Vagina (tissue), 2 donors: ENCODE measurements at regions not wholly inside any gene's neighbourhood (a gene's known extent, or its start where the extent isn't known, plus 50 kb on each side); places are given as distances from the start of the nearest gene placed in this dataset.

ENCODE experiments used
- DNase-seq, 2 donors: peaks; one replicate each; pipeline ENCODE4 v3.0.0-alpha.2; 2017; ENCODE audit errors: extremely low spot score in 2 of 2
- H3K27ac ChIP-seq: fragments of 200-600 bp; sonication (generic); one replicate; pipeline ENCODE4 v1.5.1; 2019
- H3K27me3 ChIP-seq: fragments of 200-600 bp; sonication (generic); one replicate; pipeline ENCODE4 v1.5.1; 2019
- H3K36me3 ChIP-seq, 2 donors: fragments of 200-600 bp; sonication (generic); one replicate each; pipeline ENCODE4 v1.5.1; 2017 to 2019
- H3K4me1 ChIP-seq: fragments of 200-600 bp; sonication (generic); one replicate; pipeline ENCODE4 v1.5.1; 2019
- H3K4me3 ChIP-seq, 2 donors: fragments of 200-600 bp; sonication (generic); 1 replicate in 1 of 2; 2 replicates in 1 of 2; pipeline ENCODE4 v1.5.1; 2016 to 2019
- H3K9me3 ChIP-seq: fragments of 200-600 bp; sonication (generic); one replicate; pipeline ENCODE4 v1.5.1; 2019
- POLR2A ChIP-seq, 2 donors: fragments of 450-650 bp; IDR thresholded peaks; one replicate each; pipeline ENCODE4 v1.6.1; 2017; ENCODE audit warnings: antibody characterized with exemption in 2 of 2, mild to moderate bottlenecking in 2 of 2, moderate library complexity in 2 of 2
- POLR2AphosphoS5 ChIP-seq, 2 donors: sonication (generic); formaldehyde crosslinking; IDR thresholded peaks; one replicate each; pipeline ENCODE4 v1.9.0; 2017; ENCODE audit warnings: antibody characterized with exemption in 2 of 2, mild to moderate bottlenecking in 2 of 2, low read depth in 1 of 2; ENCODE audit not compliant: insufficient read depth in 1 of 2
- intact Hi-C: fragments of 100-400 bp; cut with DNase I; formaldehyde crosslinking; loops from one replicate; pipeline ENCODE4 v1.15.1; 2023
- TF ChIP-seq, protein P1 (sequence below), 3 experiments: fragments of 450-650 bp in 2 of 3; fragments of 200-600 bp in 1 of 3; sonication (generic) in 1 of 3; IDR thresholded peaks; one replicate each; pipeline ENCODE4 v1.5.1; 2017 to 2019; ENCODE audit warnings: antibody characterized with exemption in 3 of 3, mild to moderate bottlenecking in 2 of 3, moderate library complexity in 2 of 3

DNA sequence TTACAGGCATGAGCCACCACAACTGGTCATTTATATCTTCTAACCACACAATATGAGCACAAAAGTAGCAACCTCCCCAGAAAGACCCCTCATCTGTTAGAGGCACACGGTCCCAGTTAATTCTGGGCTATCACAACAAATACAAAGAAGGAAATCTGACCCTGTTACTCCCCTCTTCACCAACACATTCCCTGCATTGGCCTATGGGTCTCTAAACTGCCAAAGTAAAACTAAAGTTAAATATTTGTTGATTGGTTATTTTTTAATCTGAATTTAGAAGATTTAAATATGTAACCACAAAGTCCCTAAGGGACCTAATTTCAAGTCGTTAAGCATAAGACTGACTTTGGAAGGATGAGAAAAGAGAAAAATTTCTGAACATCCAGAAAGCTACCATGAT, 496.7 kb upstream of the NMUR2 start:
- H3K4me3 ChIP-seq = no peak overlapping the region
- TF ChIP-seq POLR2A (IDR thresholded peaks at IDR 0.05) (no peak), POLR2AphosphoS5 (IDR thresholded peaks at IDR 0.05; ENCODE audit: insufficient read depth in 1 of 2, low read depth in 1 of 2) (no peak)
- TF ChIP-seq, protein P1, sequence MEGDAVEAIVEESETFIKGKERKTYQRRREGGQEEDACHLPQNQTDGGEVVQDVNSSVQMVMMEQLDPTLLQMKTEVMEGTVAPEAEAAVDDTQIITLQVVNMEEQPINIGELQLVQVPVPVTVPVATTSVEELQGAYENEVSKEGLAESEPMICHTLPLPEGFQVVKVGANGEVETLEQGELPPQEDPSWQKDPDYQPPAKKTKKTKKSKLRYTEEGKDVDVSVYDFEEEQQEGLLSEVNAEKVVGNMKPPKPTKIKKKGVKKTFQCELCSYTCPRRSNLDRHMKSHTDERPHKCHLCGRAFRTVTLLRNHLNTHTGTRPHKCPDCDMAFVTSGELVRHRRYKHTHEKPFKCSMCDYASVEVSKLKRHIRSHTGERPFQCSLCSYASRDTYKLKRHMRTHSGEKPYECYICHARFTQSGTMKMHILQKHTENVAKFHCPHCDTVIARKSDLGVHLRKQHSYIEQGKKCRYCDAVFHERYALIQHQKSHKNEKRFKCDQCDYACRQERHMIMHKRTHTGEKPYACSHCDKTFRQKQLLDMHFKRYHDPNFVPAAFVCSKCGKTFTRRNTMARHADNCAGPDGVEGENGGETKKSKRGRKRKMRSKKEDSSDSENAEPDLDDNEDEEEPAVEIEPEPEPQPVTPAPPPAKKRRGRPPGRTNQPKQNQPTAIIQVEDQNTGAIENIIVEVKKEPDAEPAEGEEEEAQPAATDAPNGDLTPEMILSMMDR (IDR thresholded peaks at IDR 0.05) = no peak
- no peak overlapping the region for H3K27ac ChIP-seq
- no peaks in the 10 kb centered on the region for H3K4me1 ChIP-seq
- intact Hi-C loops = no loop called here
- no peak for DNase-seq
- H3K27me3 ChIP-seq = no peaks in the 10 kb centered on the region
- no peaks in the 10 kb centered on the region for H3K36me3 ChIP-seq
- no peaks in the 10 kb centered on the region for H3K9me3 ChIP-seq

DNA sequence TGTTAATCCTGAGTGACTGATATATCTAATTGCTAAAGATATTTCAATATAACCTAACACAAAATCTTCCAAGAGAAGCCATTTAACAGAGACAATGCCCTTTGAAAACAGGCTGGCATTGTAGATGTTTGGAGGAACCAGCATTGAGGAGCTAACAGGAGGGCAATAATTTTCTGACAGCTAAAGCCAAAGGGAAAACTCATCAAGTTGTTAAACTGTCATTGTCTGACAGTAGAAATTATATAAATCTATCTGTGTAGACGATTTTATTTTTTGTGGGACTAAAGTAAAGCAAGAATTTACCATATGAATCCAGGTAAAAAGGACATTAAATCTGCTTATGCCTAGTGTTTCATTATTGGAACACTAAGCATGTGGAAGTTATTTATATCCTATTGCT, 500.2 kb upstream of the NMUR2 start:
- no peak for DNase-seq
- TF ChIP-seq POLR2A (IDR thresholded peaks at IDR 0.05) (no peak), POLR2AphosphoS5 (IDR thresholded peaks at IDR 0.05; ENCODE audit: insufficient read depth in 1 of 2, low read depth in 1 of 2) (no peak)
- TF ChIP-seq, protein P1 (IDR thresholded peaks at IDR 0.05) = no peak
- Histone ChIP-seq H3K4me1 (no peaks in the 10 kb centered on the region), H3K27ac (no peak overlapping the region), H3K36me3 (no peaks in the 10 kb centered on the region), H3K27me3 (no peaks in the 10 kb centered on the region), H3K9me3 (no peaks in the 10 kb centered on the region), H3K4me3 (no peak overlapping the region)
- intact Hi-C loops = no loop called here

DNA sequence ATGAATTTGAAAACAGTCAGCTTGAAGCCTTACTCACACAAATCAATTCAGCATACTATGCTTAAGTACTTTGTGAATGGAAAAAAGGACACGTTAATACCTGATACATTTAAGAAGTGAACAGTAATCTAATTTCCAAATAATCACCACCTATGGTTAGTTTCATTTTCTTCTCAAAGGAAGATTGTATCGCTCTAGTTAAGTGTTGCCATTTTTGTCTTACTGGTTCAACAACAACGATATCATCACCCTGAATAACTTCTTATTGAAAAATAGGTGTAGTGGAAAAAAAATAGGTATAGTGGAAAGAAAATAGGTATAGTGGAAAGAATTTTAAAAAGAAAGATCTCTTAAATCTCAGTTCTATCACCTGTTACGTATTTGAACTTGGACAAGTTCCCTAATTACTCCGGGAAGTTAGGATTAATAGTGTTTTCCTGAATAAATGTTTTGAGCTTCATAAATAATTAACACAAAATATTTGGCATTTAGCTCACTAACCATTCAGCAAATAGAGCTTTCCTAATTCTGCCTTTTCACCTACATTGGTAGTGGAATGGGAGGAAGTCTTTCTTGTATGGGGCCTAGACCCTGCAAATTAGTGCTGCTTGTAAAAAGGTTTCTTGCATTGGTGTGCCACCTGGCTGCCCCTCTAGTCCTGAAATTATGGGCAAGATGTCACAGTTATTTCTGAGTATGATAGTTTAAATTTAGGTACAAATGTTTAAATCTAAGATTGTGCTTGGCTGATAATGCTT, 502.6 kb upstream of the NMUR2 start:
- Histone ChIP-seq H3K27ac (no peak overlapping the region), H3K36me3 (no peaks in the 10 kb centered on the region), H3K4me1 (no peaks in the 10 kb centered on the region), H3K27me3 (no peaks in the 10 kb centered on the region), H3K9me3 (no peaks in the 10 kb centered on the region), H3K4me3 (no peak overlapping the region)
- no peak for TF ChIP-seq POLR2AphosphoS5 (IDR thresholded peaks at IDR 0.05; ENCODE audit: insufficient read depth in 1 of 2, low read depth in 1 of 2)
- no peak for DNase-seq
- intact Hi-C loops = no loop called here

DNA sequence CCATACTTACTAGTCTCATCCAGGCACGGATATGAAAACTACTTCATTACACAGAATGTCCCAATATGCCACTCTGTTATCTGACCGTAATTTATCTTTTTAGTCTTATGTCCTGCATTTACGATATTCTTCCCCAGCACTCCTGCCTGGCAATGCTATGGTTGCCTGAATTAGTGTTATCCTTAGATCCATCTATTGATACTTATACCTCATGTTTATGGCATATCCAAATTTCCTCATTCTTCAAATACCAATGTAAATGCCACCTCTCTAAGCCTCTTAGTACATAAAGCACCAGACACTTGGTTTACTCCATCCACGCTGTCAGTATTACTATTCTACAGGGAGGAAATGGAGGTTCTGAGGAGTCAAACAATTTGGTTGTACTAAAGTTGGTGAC, 507.8 kb upstream of the NMUR2 start:
- H3K4me3 ChIP-seq = no peak overlapping the region
- no peaks in the 10 kb centered on the region for H3K4me1 ChIP-seq
- H3K9me3 ChIP-seq = no peaks in the 10 kb centered on the region
- H3K27me3 ChIP-seq = no peaks in the 10 kb centered on the region
- TF ChIP-seq POLR2A (IDR thresholded peaks at IDR 0.05) (no peak), POLR2AphosphoS5 (IDR thresholded peaks at IDR 0.05; ENCODE audit: insufficient read depth in 1 of 2, low read depth in 1 of 2) (no peak)
- TF ChIP-seq, protein P1 (IDR thresholded peaks at IDR 0.05) = no peak
- no peak overlapping the region for H3K27ac ChIP-seq
- no peak for DNase-seq
- intact Hi-C loops = no loop called here
- H3K36me3 ChIP-seq = no peaks in the 10 kb centered on the region

DNA sequence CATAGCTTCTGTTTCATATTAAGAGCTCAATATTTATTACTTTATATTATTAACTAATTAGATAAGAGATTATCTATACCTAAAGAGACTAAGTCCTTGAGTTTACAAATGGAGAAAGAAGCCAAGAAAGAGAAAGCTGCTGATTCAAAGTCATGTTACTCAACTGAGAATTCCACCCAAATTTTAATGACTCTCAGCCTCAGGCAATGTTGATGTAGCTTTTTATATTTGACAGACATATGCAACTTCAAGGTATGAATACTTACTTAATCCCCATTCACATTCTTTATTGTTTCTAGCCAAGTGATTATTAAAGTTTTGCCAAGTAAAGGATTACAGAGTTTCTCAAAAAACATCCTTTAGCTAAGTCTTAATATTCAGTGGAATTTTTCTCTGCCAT, 527.5 kb upstream of the NMUR2 start:
- Histone ChIP-seq H3K4me1 (no peaks in the 10 kb centered on the region), H3K27ac (no peak overlapping the region), H3K9me3 (no peaks in the 10 kb centered on the region), H3K36me3 (no peaks in the 10 kb centered on the region), H3K27me3 (no peaks in the 10 kb centered on the region), H3K4me3 (no peak overlapping the region)
- intact Hi-C loops = no loop called here
- DNase-seq = no peak
- TF ChIP-seq POLR2A (IDR thresholded peaks at IDR 0.05) (no peak), POLR2AphosphoS5 (IDR thresholded peaks at IDR 0.05; ENCODE audit: insufficient read depth in 1 of 2, low read depth in 1 of 2) (no peak)
- TF ChIP-seq, protein P1 (IDR thresholded peaks at IDR 0.05) = no peak
